ENCODE measurements at regions not wholly inside any gene's neighbourhood (a gene's known extent, or its start where the extent isn't known, plus 50 kb on each side); places are given as distances from the start of the nearest gene placed in this dataset.
A peak's percentile ranks its signal among the peaks of the same experiment; 100 is the strongest.

- CTCF ChIA-PET: no interaction called here
- Mint-ChIP-seq H3K4me1 (ENCODE audit: low read depth) (no peaks in the 10 kb centered on the region), H3K9me3 (no peaks in the 10 kb centered on the region), H3K36me3 (ENCODE audit: low read depth) (no peaks in the 10 kb centered on the region), H3K27me3 (ENCODE audit: low read depth) (peaks cover 4% of the 10 kb centered on the region), H3K4me3 (no peak overlapping the region), H3K27ac (no peak overlapping the region)
- intact Hi-C loops (cut with micrococcal nuclease): no loop called here
- no peak for DNase-seq
These were observed 72.6 kb downstream of the ISX start for GRCh38 chr22:35138521-35138920.

- CTCF ChIA-PET: interaction anchor here (1.4 kb wide), 1 partner anchor 10 kb away, joined by 6 read pairs; no protein-coding TSS in a partner anchor
- Mint-ChIP-seq H3K4me1 (ENCODE audit: low read depth) (no peaks in the 10 kb centered on the region), H3K27me3 (ENCODE audit: low read depth) (no peaks in the 10 kb centered on the region), H3K9me3 (no peaks in the 10 kb centered on the region), H3K36me3 (ENCODE audit: low read depth) (no peaks in the 10 kb centered on the region), H3K27ac (no peak overlapping the region), H3K4me3 (no peak overlapping the region)
- peak; percentile 22 for DNase-seq
- intact Hi-C loops (cut with micrococcal nuclease): no loop called here
These were observed 75.2 kb downstream of the ISX start for GRCh38 chr22:35140879-35141745.

- DNase-seq: no peak
- CTCF ChIA-PET: interaction anchor here (0.7 kb wide), 1 partner anchor 18 kb away, joined by 3 read pairs; no protein-coding TSS in a partner anchor
These were observed 82.4 kb downstream of the ISX start for GRCh38 chr22:35148381-35148780.

GRCh38 chr22:35148866-35149548 lies 83.0 kb downstream of the ISX start:
- H3K27me3 Mint-ChIP-seq (ENCODE audit: low read depth): peaks cover 15% of the 10 kb centered on the region
- no peak overlapping the region for H3K4me3 Mint-ChIP-seq
- H3K4me1 Mint-ChIP-seq (ENCODE audit: low read depth): peaks cover 2% of the 10 kb centered on the region
- no peak for DNase-seq
- no peaks in the 10 kb centered on the region for H3K9me3 Mint-ChIP-seq
- no peak overlapping the region for H3K27ac Mint-ChIP-seq
- no peaks in the 10 kb centered on the region for H3K36me3 Mint-ChIP-seq (ENCODE audit: low read depth)
- intact Hi-C loops (cut with micrococcal nuclease): no loop called here
- CTCF ChIA-PET: interaction anchor here (0.6 to 1.9 kb wide), 2 partner anchors 10 to 96 kb away, joined by 3 to 9 read pairs; no protein-coding TSS in a partner anchor

More at GRCh38 chr22:35148381-35148780, 82.4 kb downstream of the ISX start:
- no peaks in the 10 kb centered on the region for H3K9me3 Mint-ChIP-seq
- H3K4me3 Mint-ChIP-seq: no peak overlapping the region
- H3K4me1 Mint-ChIP-seq (ENCODE audit: low read depth): peaks cover 2% of the 10 kb centered on the region
- H3K27ac Mint-ChIP-seq: no peak overlapping the region
- intact Hi-C loops (cut with micrococcal nuclease): no loop called here
- peaks cover 12% of the 10 kb centered on the region for H3K27me3 Mint-ChIP-seq (ENCODE audit: low read depth)
- H3K36me3 Mint-ChIP-seq (ENCODE audit: low read depth): no peaks in the 10 kb centered on the region

GRCh38 chr22:35150183-35151107 lies 84.5 kb downstream of the ISX start:
- CTCF ChIA-PET: interaction anchor here (0.7 to 1.9 kb wide), 20 partner anchors 9 to 1633 kb away, joined by 3 to 9 read pairs (median 4); no protein-coding TSS in a partner anchor
- Mint-ChIP-seq H3K36me3 (ENCODE audit: low read depth) (no peaks in the 10 kb centered on the region), H3K27me3 (ENCODE audit: low read depth) (peaks cover 28% of the 10 kb centered on the region), H3K4me3 (no peak overlapping the region), H3K9me3 (no peaks in the 10 kb centered on the region), H3K27ac (no peak overlapping the region), H3K4me1 (ENCODE audit: low read depth) (peaks cover 2% of the 10 kb centered on the region)
- DNase-seq: peak; percentile 80
- intact Hi-C loops (cut with micrococcal nuclease): loop anchor here (1.0 to 10.0 kb wide), 5 partner anchors 107 to 1848 kb away; partner anchors contain the start of gene LARGE1

GRCh38 chr22:35152316-35152715 lies 86.4 kb downstream of the ISX start:
- Mint-ChIP-seq H3K36me3 (ENCODE audit: low read depth) (no peaks in the 10 kb centered on the region), H3K9me3 (no peaks in the 10 kb centered on the region), H3K4me3 (no peak overlapping the region), H3K4me1 (ENCODE audit: low read depth) (peaks cover 2% of the 10 kb centered on the region), H3K27me3 (ENCODE audit: low read depth) (peaks cover 31% of the 10 kb centered on the region), H3K27ac (no peak overlapping the region)
- CTCF ChIA-PET: interaction anchor here (1.2 kb wide), 1 partner anchor 157 kb away, joined by 3 read pairs; no protein-coding TSS in a partner anchor
- DNase-seq: no peak
- intact Hi-C loops (cut with micrococcal nuclease): loop anchor here (5.0 to 10.0 kb wide), 4 partner anchors 308 to 1850 kb away; partner anchors contain the start of gene LARGE1

GRCh38 chr22:35154937-35155387 lies 89.0 kb downstream of the ISX start:
- Mint-ChIP-seq H3K4me1 (ENCODE audit: low read depth) (peaks cover 2% of the 10 kb centered on the region), H3K4me3 (no peak overlapping the region), H3K36me3 (ENCODE audit: low read depth) (no peaks in the 10 kb centered on the region), H3K27me3 (ENCODE audit: low read depth) (peaks cover 33% of the 10 kb centered on the region), H3K27ac (no peak overlapping the region), H3K9me3 (no peaks in the 10 kb centered on the region)
- DNase-seq: peak; percentile 57
- intact Hi-C loops (cut with micrococcal nuclease): loop anchor here (2.0 to 10.0 kb wide), 5 partner anchors 76 to 1853 kb away; partner anchors contain the start of gene LARGE1
- CTCF ChIA-PET: interaction anchor here (0.6 to 1.9 kb wide), 4 partner anchors 24 to 301 kb away, joined by 3 to 6 read pairs (median 4); no protein-coding TSS in a partner anchor

- no peak for DNase-seq
- H3K27me3 Mint-ChIP-seq (ENCODE audit: low read depth): peaks cover 36% of the 10 kb centered on the region
- peaks cover 2% of the 10 kb centered on the region for H3K4me1 Mint-ChIP-seq (ENCODE audit: low read depth)
- CTCF ChIA-PET: interaction anchor here (0.6 to 1.9 kb wide), 3 partner anchors 68 to 301 kb away, joined by 3 to 6 read pairs (median 5); no protein-coding TSS in a partner anchor
- H3K27ac Mint-ChIP-seq: no peak overlapping the region
- no peaks in the 10 kb centered on the region for H3K9me3 Mint-ChIP-seq
- no peak overlapping the region for H3K4me3 Mint-ChIP-seq
- intact Hi-C loops (cut with micrococcal nuclease): loop anchor here (2.0 to 10.0 kb wide), 4 partner anchors 75 to 1231 kb away; partner anchors contain the start of gene LARGE1
- no peaks in the 10 kb centered on the region for H3K36me3 Mint-ChIP-seq (ENCODE audit: low read depth)
These were observed 89.6 kb downstream of the ISX start for GRCh38 chr22:35155403-35156025.

GRCh38 chr22:35156945-35157344 lies 91.0 kb downstream of the ISX start:
- Mint-ChIP-seq H3K4me1 (ENCODE audit: low read depth) (no peaks in the 10 kb centered on the region), H3K27ac (no peak overlapping the region), H3K4me3 (no peak overlapping the region), H3K36me3 (ENCODE audit: low read depth) (no peaks in the 10 kb centered on the region), H3K9me3 (no peaks in the 10 kb centered on the region), H3K27me3 (ENCODE audit: low read depth) (peaks cover 32% of the 10 kb centered on the region)
- no peak for DNase-seq
- CTCF ChIA-PET: interaction anchor here (0.6 kb wide), 2 partner anchors 101 to 223 kb away, joined by 3 read pairs; no protein-coding TSS in a partner anchor
- intact Hi-C loops (cut with micrococcal nuclease): loop anchor here (10.0 kb wide), 3 partner anchors 312 to 1232 kb away; partner anchors contain the start of gene LARGE1

- CTCF ChIA-PET: interaction anchor here (1.5 kb wide), 1 partner anchor 73 kb away, joined by 6 read pairs; no protein-coding TSS in a partner anchor
- Mint-ChIP-seq H3K4me3 (no peak overlapping the region), H3K4me1 (ENCODE audit: low read depth) (no peaks in the 10 kb centered on the region), H3K36me3 (ENCODE audit: low read depth) (no peaks in the 10 kb centered on the region), H3K27ac (no peak overlapping the region), H3K27me3 (ENCODE audit: low read depth) (peaks cover 25% of the 10 kb centered on the region), H3K9me3 (no peaks in the 10 kb centered on the region)
- DNase-seq: no peak
- intact Hi-C loops (cut with micrococcal nuclease): loop anchor here (10.0 kb wide), 3 partner anchors 314 to 1234 kb away; partner anchors contain the start of gene LARGE1
These were observed 92.4 kb downstream of the ISX start for GRCh38 chr22:35158336-35158735.

- DNase-seq: no peak
- H3K4me1 Mint-ChIP-seq (ENCODE audit: low read depth): no peaks in the 10 kb centered on the region
- no peak overlapping the region for H3K4me3 Mint-ChIP-seq
- no peak overlapping the region for H3K27ac Mint-ChIP-seq
- no peaks in the 10 kb centered on the region for H3K9me3 Mint-ChIP-seq
- intact Hi-C loops (cut with micrococcal nuclease): loop anchor here (10.0 kb wide), 3 partner anchors 315 to 1235 kb away; partner anchors contain the start of gene LARGE1
- H3K27me3 Mint-ChIP-seq (ENCODE audit: low read depth): peaks cover 23% of the 10 kb centered on the region
- no peaks in the 10 kb centered on the region for H3K36me3 Mint-ChIP-seq (ENCODE audit: low read depth)
- CTCF ChIA-PET: interaction anchor here (0.7 to 1.6 kb wide), 3 partner anchors 9 to 114 kb away, joined by 3 to 9 read pairs (median 6); no protein-coding TSS in a partner anchor
These were observed 93.4 kb downstream of the ISX start for GRCh38 chr22:35159343-35159742.

All from activated naive CD4-positive, alpha-beta T cell treated with anti-CD3 and anti-CD28 coated beads for 36 hours (primary cell).